H1 (cell line): ENCODE measurements at regions not wholly inside any gene's neighbourhood (a gene's known extent, or its start where the extent isn't known, plus 50 kb on each side); places are given as distances from the start of the nearest gene placed in this dataset.

Source experiments
- CTCF ChIA-PET: fragments of 300-600 bp; sonication (Branson Sonifier 250); formaldehyde crosslinking; loops from one replicate; lab custom pipeline; 2021; ENCODE audit not compliant: partially characterized antibody; lab: Charles Lee
- POLR2A ChIA-PET: fragments of 300-600 bp; sonication (Branson Sonifier 250); formaldehyde crosslinking; loops from one replicate; lab custom pipeline; 2021; ENCODE audit warnings: inconsistent platforms; ENCODE audit not compliant: partially characterized antibody; lab: Charles Lee
- DNase-seq, 2 experiments: peaks; one replicate each; pipeline versions ENCODE4 v3.0.0 to v3.0.0-alpha.2; 2010 to 2022; ENCODE audit warnings: low spot score in 2 of 2, low read depth in 1 of 2, mixed read lengths in 1 of 2
- FAIRE-seq: peaks from 2 replicates; lab custom pipeline; 2011; peaks lifted over from hg19 to GRCh38; lab: Jason Lieb, UNC
- H2AFZ ChIP-seq: 2 replicates; pipeline ENCODE4 v1.8.1; 2012; ENCODE audit warnings: low read length, inconsistent platforms
- H2AK5ac ChIP-seq: 2 replicates; pipeline ENCODE4 v1.6.1; 2013; ENCODE audit warnings: low read depth, low read length
- H2BK120ac ChIP-seq: replicated peaks from 2 replicates; pipeline ENCODE3; 2013; ENCODE audit warnings: low read depth, low read length, inconsistent platforms
- H2BK12ac ChIP-seq: 2 replicates; pipeline ENCODE4 v1.6.1; 2013; ENCODE audit warnings: low read depth, low read length
- H2BK15ac ChIP-seq: 2 replicates; pipeline ENCODE4 v1.6.1; 2013; ENCODE audit warnings: low read length
- H2BK20ac ChIP-seq: 2 replicates; pipeline ENCODE4 v1.6.1; 2013; ENCODE audit warnings: low read length
- H2BK5ac ChIP-seq: 2 replicates; pipeline ENCODE4 v1.6.1; 2013; ENCODE audit warnings: low read depth, low read length
- H3K14ac ChIP-seq: 2 replicates; pipeline ENCODE4 v1.6.1; 2013; ENCODE audit warnings: inconsistent platforms; ENCODE audit not compliant: insufficient read length
- H3K18ac ChIP-seq: 2 replicates; pipeline ENCODE4 v1.6.1; 2013; ENCODE audit warnings: low read length; ENCODE audit errors: extremely low read depth
- H3K23ac ChIP-seq: 2 replicates; pipeline ENCODE4 v1.6.1; 2013; ENCODE audit warnings: inconsistent platforms; ENCODE audit not compliant: insufficient read length
- H3K23me2 ChIP-seq: 2 replicates; pipeline ENCODE4 v1.6.1; 2013; ENCODE audit warnings: low read depth, low read length
- H3K27ac ChIP-seq: 2 replicates; pipeline ENCODE4 v1.6.1; 2011; ENCODE audit warnings: low read depth, low read length, inconsistent platforms
- H3K27me3 ChIP-seq, 4 experiments: replicated peaks in 1 of 4; 1 replicate in 1 of 4; 2 replicates in 3 of 4; pipeline versions ENCODE4 v1.6.1 to v1.8.1; 2011 to 2013; ENCODE audit warnings: low read length in 3 of 4, mild to moderate bottlenecking in 3 of 4, inconsistent platforms in 2 of 4, mixed read lengths in 2 of 4, moderate library complexity in 1 of 4; ENCODE audit not compliant: control insufficient read depth in 3 of 4, insufficient read depth in 3 of 4; ENCODE audit errors: extremely low read depth in 1 of 4
- H3K36me3 ChIP-seq, 4 experiments: 2 replicates each; pipeline versions ENCODE4 v1.6.1 to v1.8.1; 2011 to 2013; ENCODE audit warnings: mild to moderate bottlenecking in 4 of 4, low read length in 3 of 4, moderate library complexity in 2 of 4, control low read depth in 1 of 4, inconsistent platforms in 1 of 4; ENCODE audit not compliant: insufficient read depth in 4 of 4, control insufficient read depth in 2 of 4
- H3K4ac ChIP-seq: replicated peaks from 2 replicates; pipeline ENCODE3; 2013; ENCODE audit warnings: low read length, low read depth, mixed read lengths, inconsistent platforms; ENCODE audit not compliant: insufficient read length
- H3K4me1 ChIP-seq, 4 experiments: replicated peaks in 1 of 4; 1 replicate in 1 of 4; 2 replicates in 3 of 4; pipeline versions ENCODE4 v1.6.1 to v1.8.1; 2011 to 2013; ENCODE audit warnings: low read length in 3 of 4, inconsistent platforms in 2 of 4, mixed read lengths in 1 of 4; ENCODE audit not compliant: insufficient read depth in 4 of 4, control insufficient read depth in 3 of 4
- H3K4me2 ChIP-seq, 2 experiments: 2 replicates each; pipeline versions ENCODE4 v1.6.1 to v1.8.1; 2011 to 2013; ENCODE audit warnings: low read depth in 2 of 2, low read length in 2 of 2, control low read depth in 1 of 2, inconsistent platforms in 1 of 2, mild to moderate bottlenecking in 1 of 2; ENCODE audit not compliant: insufficient read depth in 1 of 2
- H3K4me3 ChIP-seq, 4 experiments: fragments of 200-600, 300-600 bp in 1 of 4; sonication (generic), shearing (Covaris generic), sonication (Bioruptor Twin) in 1 of 4; 2 replicates each; pipeline versions ENCODE4 v1.5.1 to v1.8.1; 2011 to 2016; ENCODE audit warnings: low read length in 4 of 4, low read depth in 3 of 4, control low read depth in 2 of 4, inconsistent platforms in 2 of 4, mild to moderate bottlenecking in 2 of 4, mixed read lengths in 1 of 4, moderate library complexity in 1 of 4; ENCODE audit not compliant: insufficient read depth in 2 of 4; ENCODE audit errors: extremely low read depth in 1 of 4
- H3K56ac ChIP-seq: replicated peaks from 2 replicates; pipeline ENCODE3; 2013; ENCODE audit warnings: low read depth, mild to moderate bottlenecking, mixed read lengths, low read length, inconsistent platforms; ENCODE audit not compliant: insufficient read length
- H3K79me1 ChIP-seq: 2 replicates; pipeline ENCODE4 v1.6.1; 2013; ENCODE audit warnings: low read depth, low read length, control low read depth
- H3K79me2 ChIP-seq, 2 experiments: 2 replicates each; pipeline versions ENCODE4 v1.6.1 to v1.8.1; 2012 to 2013; ENCODE audit warnings: low read length in 2 of 2, mild to moderate bottlenecking in 2 of 2, inconsistent platforms in 1 of 2; ENCODE audit not compliant: insufficient read depth in 2 of 2, control insufficient read depth in 1 of 2
- H3K9ac ChIP-seq, 4 experiments: replicated peaks in 1 of 4; 1 replicate in 1 of 4; 2 replicates in 3 of 4; pipeline versions ENCODE4 v1.6.1 to v1.8.1; 2011 to 2013; ENCODE audit warnings: low read depth in 3 of 4, low read length in 3 of 4, control low read depth in 2 of 4, mild to moderate bottlenecking in 2 of 4, moderate library complexity in 2 of 4, inconsistent platforms in 1 of 4; ENCODE audit errors: extremely low read depth in 1 of 4
- H3K9me3 ChIP-seq, 2 experiments: 2 replicates each; pipeline versions ENCODE4 v1.6.1 to v1.8.1; 2012 to 2013; ENCODE audit warnings: mild to moderate bottlenecking in 2 of 2, moderate library complexity in 2 of 2, control low read depth in 1 of 2, inconsistent platforms in 1 of 2, low read depth in 1 of 2, low read length in 1 of 2, mixed read lengths in 1 of 2; ENCODE audit not compliant: insufficient read depth in 2 of 2
- H4K20me1 ChIP-seq, 2 experiments: replicated peaks in 1 of 2; 2 replicates each; pipeline versions ENCODE3 to v1.8.1; 2011 to 2013; ENCODE audit warnings: inconsistent platforms in 2 of 2, low read length in 2 of 2, mild to moderate bottlenecking in 1 of 2; ENCODE audit not compliant: insufficient read depth in 2 of 2, control insufficient read depth in 1 of 2
- H4K5ac ChIP-seq: 2 replicates; pipeline ENCODE4 v1.6.1; 2013; ENCODE audit warnings: low read length, low read depth, mixed read lengths, inconsistent platforms; ENCODE audit not compliant: insufficient read length
- H4K8ac ChIP-seq: 2 replicates; pipeline ENCODE4 v1.8.0; 2013; ENCODE audit warnings: mild to moderate bottlenecking, moderate library complexity, low read length, inconsistent platforms; ENCODE audit not compliant: insufficient read depth; ENCODE audit errors: extremely low read depth
- H4K91ac ChIP-seq: replicated peaks from 2 replicates; pipeline ENCODE3; 2013; ENCODE audit warnings: low read length, mixed read lengths, inconsistent platforms; ENCODE audit not compliant: insufficient read length
- ASH2L ChIP-seq: fragments of 200-600, 300-600 bp; sonication (generic); IDR thresholded peaks from one replicate; pipeline ENCODE4 v1.7.1; 2017; ENCODE audit warnings: low read length
- KDM1A ChIP-seq: fragments of 200-600, 300-600 bp; sonication (generic); IDR thresholded peaks from 2 replicates; pipeline ENCODE4 v1.7.1; 2016; ENCODE audit warnings: mild to moderate bottlenecking, low read length, borderline replicate concordance
- NANOG ChIP-seq: IDR thresholded peaks from 2 replicates; pipeline ENCODE4 v1.6.1; 2011; ENCODE audit warnings: low read length, low read depth, mild to moderate bottlenecking, inconsistent platforms; ENCODE audit not compliant: insufficient read depth, poor library complexity, severe bottlenecking
- RNF2 ChIP-seq: fragments of 200-900, 300-1000 bp; sonication (generic); IDR thresholded peaks from 2 replicates; pipeline ENCODE4 v1.7.1; 2016; ENCODE audit warnings: borderline replicate concordance, low read depth, mild to moderate bottlenecking, antibody characterized with exemption, low read length; ENCODE audit not compliant: poor library complexity, severe bottlenecking; ENCODE audit errors: missing control alignments
- SAP30 ChIP-seq: fragments of 300-600 bp; sonication (generic); IDR thresholded peaks from 2 replicates; pipeline ENCODE4 v1.7.1; 2012; ENCODE audit warnings: low read length, moderate library complexity, mild to moderate bottlenecking, inconsistent platforms; ENCODE audit not compliant: insufficient read depth, insufficient replicate concordance
- SIX5 ChIP-seq: IDR thresholded peaks from 2 replicates; pipeline ENCODE4 v1.6.1; 2011; ENCODE audit warnings: mild to moderate bottlenecking, low read depth, low read length
- SUZ12 ChIP-seq: fragments of 200-600 bp; sonication (generic); IDR thresholded peaks from 2 replicates; pipeline ENCODE4 v1.6.1; 2012; ENCODE audit warnings: mild to moderate bottlenecking, inconsistent platforms, low read length, moderate library complexity, mixed read lengths
- YY1 ChIP-seq: IDR thresholded peaks from 2 replicates; pipeline ENCODE4 v1.6.1; 2011; ENCODE audit warnings: low read depth, mild to moderate bottlenecking, low read length
- TF ChIP-seq, protein P1 (sequence below), 3 experiments: IDR thresholded peaks; 1 replicate in 2 of 3; 2 replicates in 1 of 3; pipeline versions ENCODE4 v1.5.1 to v1.6.1; 2011; ENCODE audit warnings: low read length in 3 of 3, mild to moderate bottlenecking in 3 of 3, inconsistent platforms in 2 of 3, low read depth in 1 of 3, moderate library complexity in 1 of 3; ENCODE audit not compliant: insufficient read depth in 1 of 3; ENCODE audit errors: control extremely low read depth in 1 of 3

DNA sequence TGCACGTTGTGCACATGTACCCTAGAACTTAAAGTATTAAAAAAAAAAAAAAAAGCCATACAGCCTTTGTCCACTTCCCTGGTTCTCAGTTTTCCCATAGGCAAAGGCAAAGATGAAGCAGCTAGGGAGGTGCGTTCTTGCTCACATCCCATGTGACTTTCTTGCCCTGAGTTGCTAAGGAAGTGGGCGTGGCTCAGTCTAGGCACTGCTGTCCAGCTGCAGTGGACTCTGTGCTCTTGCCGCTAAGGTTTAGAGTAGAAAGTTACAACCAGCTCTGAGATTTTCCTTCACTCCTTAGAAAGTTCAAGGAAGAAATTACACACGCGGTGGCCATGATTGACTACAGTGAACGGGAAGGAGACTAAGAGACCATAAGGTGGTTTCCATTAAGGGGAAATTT is 144.7 kb downstream of the NAA11 start (continued):
- no peak for TF ChIP-seq SAP30
- TF ChIP-seq, all 59 proteins: peak for 0

DNA sequence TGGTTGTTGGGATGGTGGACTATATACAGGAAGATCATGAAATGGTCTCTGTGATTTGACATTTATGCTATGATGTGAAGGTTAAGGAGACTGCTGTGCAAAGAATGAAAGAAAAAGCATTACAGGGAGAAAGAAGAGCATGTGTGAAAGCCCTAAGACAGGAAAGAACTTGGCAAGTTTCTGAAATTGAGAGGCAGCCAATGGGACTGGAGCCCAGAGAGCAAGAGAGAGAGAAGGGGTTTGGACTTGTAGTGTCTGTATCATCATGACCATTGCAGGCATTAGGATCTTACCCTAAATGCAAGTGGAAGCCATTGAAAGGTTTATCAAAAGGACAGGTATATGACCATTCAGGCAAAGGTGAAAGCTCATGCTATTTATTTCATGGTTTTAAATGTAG is 147.1 kb downstream of the NAA11 start:
- POLR2A ChIA-PET, result no interaction called here

More for the DNA sequence above, 147.1 kb downstream of the NAA11 start:
- no peak for DNase-seq
- Histone ChIP-seq H3K4me3 (no peak overlapping the region), H3K4me2 (no peak overlapping the region), H4K8ac (no peak overlapping the region), H4K20me1 (no peaks in the 10 kb centered on the region), H4K91ac (no peak overlapping the region), H3K23me2 (no peaks in the 10 kb centered on the region), H2BK120ac (no peak overlapping the region), H3K27me3 (no peaks in the 10 kb centered on the region), H3K36me3 (no peaks in the 10 kb centered on the region), H2BK15ac (no peak overlapping the region), H2AFZ (no peak overlapping the region), H3K23ac (no peak overlapping the region), H2BK5ac (no peak overlapping the region), H3K9ac (no peak overlapping the region), H3K18ac (no peak overlapping the region), H3K4ac (no peak overlapping the region), H4K5ac (no peak overlapping the region), H2BK12ac (no peak overlapping the region), H3K14ac (no peak overlapping the region), H3K79me2 (no peaks in the 10 kb centered on the region), H2BK20ac (no peak overlapping the region), H3K9me3 (no peaks in the 10 kb centered on the region), H3K79me1 (no peaks in the 10 kb centered on the region), H3K56ac (no peak overlapping the region), H3K27ac (no peak overlapping the region), H2AK5ac (no peak overlapping the region), H3K4me1 (no peaks in the 10 kb centered on the region)
- CTCF ChIA-PET, result no interaction called here
- TF ChIP-seq YY1, result no peak
- TF ChIP-seq KDM1A, result no peak
- TF ChIP-seq ASH2L, result no peak
- TF ChIP-seq SUZ12, result no peak
- no peak for TF ChIP-seq RNF2
- no peak for TF ChIP-seq SIX5
- TF ChIP-seq, protein P1, sequence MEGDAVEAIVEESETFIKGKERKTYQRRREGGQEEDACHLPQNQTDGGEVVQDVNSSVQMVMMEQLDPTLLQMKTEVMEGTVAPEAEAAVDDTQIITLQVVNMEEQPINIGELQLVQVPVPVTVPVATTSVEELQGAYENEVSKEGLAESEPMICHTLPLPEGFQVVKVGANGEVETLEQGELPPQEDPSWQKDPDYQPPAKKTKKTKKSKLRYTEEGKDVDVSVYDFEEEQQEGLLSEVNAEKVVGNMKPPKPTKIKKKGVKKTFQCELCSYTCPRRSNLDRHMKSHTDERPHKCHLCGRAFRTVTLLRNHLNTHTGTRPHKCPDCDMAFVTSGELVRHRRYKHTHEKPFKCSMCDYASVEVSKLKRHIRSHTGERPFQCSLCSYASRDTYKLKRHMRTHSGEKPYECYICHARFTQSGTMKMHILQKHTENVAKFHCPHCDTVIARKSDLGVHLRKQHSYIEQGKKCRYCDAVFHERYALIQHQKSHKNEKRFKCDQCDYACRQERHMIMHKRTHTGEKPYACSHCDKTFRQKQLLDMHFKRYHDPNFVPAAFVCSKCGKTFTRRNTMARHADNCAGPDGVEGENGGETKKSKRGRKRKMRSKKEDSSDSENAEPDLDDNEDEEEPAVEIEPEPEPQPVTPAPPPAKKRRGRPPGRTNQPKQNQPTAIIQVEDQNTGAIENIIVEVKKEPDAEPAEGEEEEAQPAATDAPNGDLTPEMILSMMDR (IDR thresholded peaks at IDR 0.05; ENCODE audit: control extremely low read depth in 1 of 3, insufficient read depth in 1 of 3, low read depth in 1 of 3, low read length in 3 of 3), result no peak
- no peak for TF ChIP-seq NANOG
- FAIRE-seq, result no peak
